SU-DHL-6 (cell line): ENCODE measurements at regions not wholly inside any gene's neighbourhood (a gene's known extent, or its start where the extent isn't known, plus 50 kb on each side); places are given as distances from the start of the nearest gene placed in this dataset.

Experiments
- H2AFZ ChIP-seq: fragments of 200-600 bp; sonication (generic); 2 replicates; pipeline ENCODE4 v1.6.1; 2014; ENCODE audit warnings: low read depth, mild to moderate bottlenecking, moderate library complexity, mixed read lengths, antibody characterized with exemption, low read length; ENCODE audit not compliant: severe bottlenecking
- H3F3A ChIP-seq: fragments of 200-600 bp; shearing (Covaris generic); 2 replicates; pipeline ENCODE4 v1.6.0; 2016; ENCODE audit warnings: antibody characterized with exemption, mild to moderate bottlenecking; ENCODE audit not compliant: insufficient read depth
- H3K27ac ChIP-seq: fragments of 200-600 bp; sonication (generic); 2 replicates; pipeline ENCODE4 v1.5.1; 2016; ENCODE audit warnings: low read depth, mild to moderate bottlenecking, low read length, moderate library complexity, mixed read lengths
- H3K27me3 ChIP-seq: fragments of 200-600 bp; sonication (generic), shearing (Covaris generic); 2 replicates; pipeline ENCODE4 v1.6.0; 2014; ENCODE audit warnings: mild to moderate bottlenecking, low read length
- H3K36me3 ChIP-seq: fragments of 200-600 bp; sonication (generic); 2 replicates; pipeline ENCODE4 v1.6.1; 2014; ENCODE audit warnings: mild to moderate bottlenecking, low read length, mixed read lengths
- H3K4me2 ChIP-seq: fragments of 300-600, 200-600 bp; shearing (Covaris generic), sonication (generic); 2 replicates; pipeline ENCODE4 v1.6.0; 2014; ENCODE audit warnings: low read length, low read depth, mild to moderate bottlenecking; ENCODE audit not compliant: poor library complexity, severe bottlenecking
- H3K4me3 ChIP-seq: fragments of 200-600 bp; sonication (generic); 2 replicates; pipeline ENCODE4 v1.5.1; 2014; ENCODE audit warnings: antibody characterized with exemption, low read length, mild to moderate bottlenecking, mixed read lengths; ENCODE audit not compliant: insufficient read depth, poor library complexity, severe bottlenecking
- H3K79me2 ChIP-seq: fragments of 200-600 bp; sonication (generic); 2 replicates; pipeline ENCODE4 v1.6.1; 2014; ENCODE audit warnings: mild to moderate bottlenecking, low read length, moderate library complexity; ENCODE audit not compliant: insufficient read depth
- H3K9ac ChIP-seq: fragments of 200-600 bp; sonication (generic); 2 replicates; pipeline ENCODE4 v1.7.0; 2014; ENCODE audit warnings: mild to moderate bottlenecking, low read length
- H3K9me2 ChIP-seq: fragments of 200-600 bp; sonication (generic); replicated peaks from 2 replicates; pipeline ENCODE4 v1.6.1; 2014; ENCODE audit warnings: low read length; ENCODE audit not compliant: insufficient read depth
- H3K9me3 ChIP-seq: fragments of 200-600 bp; sonication (generic); 2 replicates; pipeline ENCODE4 v1.6.1; 2014; ENCODE audit warnings: low read length, mixed read lengths; ENCODE audit not compliant: insufficient read depth
- H4K20me1 ChIP-seq: fragments of 200-600 bp; sonication (generic); 2 replicates; pipeline ENCODE4 v1.6.1; 2014; ENCODE audit warnings: low read depth, mild to moderate bottlenecking, antibody characterized with exemption, low read length, moderate library complexity, mixed read lengths
- EZH2phosphoT487 ChIP-seq: fragments of 200-600 bp; sonication (generic), shearing (Covaris generic); conservative IDR thresholded peaks from 2 replicates; pipeline ENCODE4 v1.6.1; 2018; ENCODE audit warnings: mild to moderate bottlenecking, antibody characterized with exemption, low read length, moderate library complexity, mixed read lengths
- TF ChIP-seq, protein P1 (sequence below): fragments of 200-600 bp; sonication (generic); IDR thresholded peaks from one replicate; pipeline ENCODE4 v1.5.1; 2017; ENCODE audit warnings: antibody characterized with exemption, mild to moderate bottlenecking, low read length, moderate library complexity; ENCODE audit not compliant: insufficient read depth, poor library complexity, severe bottlenecking

DNA sequence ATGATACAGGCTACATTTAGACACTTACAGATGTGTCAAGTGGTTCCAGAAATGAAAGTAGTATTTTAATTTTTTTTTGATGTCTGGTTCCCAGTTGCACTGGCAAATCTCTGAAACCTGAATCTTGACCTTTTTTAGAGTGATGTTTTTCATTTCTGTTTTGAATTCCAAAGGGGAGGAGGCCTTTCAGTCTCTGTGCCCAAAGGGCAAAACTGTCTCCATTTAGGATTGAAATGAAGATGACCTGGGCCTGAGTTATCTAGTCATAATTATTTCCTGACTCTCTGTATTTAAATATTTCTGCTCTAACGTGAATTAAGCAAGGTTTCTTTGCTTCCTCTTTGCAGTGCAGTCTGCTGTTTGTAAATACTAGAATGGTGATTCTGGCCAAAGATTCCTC lies 252.9 kb upstream of the ZFP64 start:
- H3K4me2 ChIP-seq: no peak overlapping the region
- H3F3A ChIP-seq: no peaks in the 10 kb centered on the region
- no peak overlapping the region for H2AFZ ChIP-seq
- H3K36me3 ChIP-seq: no peaks in the 10 kb centered on the region
- no peaks in the 10 kb centered on the region for H4K20me1 ChIP-seq
- H3K9ac ChIP-seq: no peak overlapping the region
- no peaks in the 10 kb centered on the region for H3K79me2 ChIP-seq
- no peaks in the 10 kb centered on the region for H3K9me2 ChIP-seq
- H3K9me3 ChIP-seq: no peaks in the 10 kb centered on the region
- no peak overlapping the region for H3K27ac ChIP-seq
- H3K27me3 ChIP-seq: no peaks in the 10 kb centered on the region
- no peak overlapping the region for H3K4me3 ChIP-seq
- TF ChIP-seq EZH2phosphoT487: no peak
- TF ChIP-seq, protein P1, sequence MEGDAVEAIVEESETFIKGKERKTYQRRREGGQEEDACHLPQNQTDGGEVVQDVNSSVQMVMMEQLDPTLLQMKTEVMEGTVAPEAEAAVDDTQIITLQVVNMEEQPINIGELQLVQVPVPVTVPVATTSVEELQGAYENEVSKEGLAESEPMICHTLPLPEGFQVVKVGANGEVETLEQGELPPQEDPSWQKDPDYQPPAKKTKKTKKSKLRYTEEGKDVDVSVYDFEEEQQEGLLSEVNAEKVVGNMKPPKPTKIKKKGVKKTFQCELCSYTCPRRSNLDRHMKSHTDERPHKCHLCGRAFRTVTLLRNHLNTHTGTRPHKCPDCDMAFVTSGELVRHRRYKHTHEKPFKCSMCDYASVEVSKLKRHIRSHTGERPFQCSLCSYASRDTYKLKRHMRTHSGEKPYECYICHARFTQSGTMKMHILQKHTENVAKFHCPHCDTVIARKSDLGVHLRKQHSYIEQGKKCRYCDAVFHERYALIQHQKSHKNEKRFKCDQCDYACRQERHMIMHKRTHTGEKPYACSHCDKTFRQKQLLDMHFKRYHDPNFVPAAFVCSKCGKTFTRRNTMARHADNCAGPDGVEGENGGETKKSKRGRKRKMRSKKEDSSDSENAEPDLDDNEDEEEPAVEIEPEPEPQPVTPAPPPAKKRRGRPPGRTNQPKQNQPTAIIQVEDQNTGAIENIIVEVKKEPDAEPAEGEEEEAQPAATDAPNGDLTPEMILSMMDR: no peak

DNA sequence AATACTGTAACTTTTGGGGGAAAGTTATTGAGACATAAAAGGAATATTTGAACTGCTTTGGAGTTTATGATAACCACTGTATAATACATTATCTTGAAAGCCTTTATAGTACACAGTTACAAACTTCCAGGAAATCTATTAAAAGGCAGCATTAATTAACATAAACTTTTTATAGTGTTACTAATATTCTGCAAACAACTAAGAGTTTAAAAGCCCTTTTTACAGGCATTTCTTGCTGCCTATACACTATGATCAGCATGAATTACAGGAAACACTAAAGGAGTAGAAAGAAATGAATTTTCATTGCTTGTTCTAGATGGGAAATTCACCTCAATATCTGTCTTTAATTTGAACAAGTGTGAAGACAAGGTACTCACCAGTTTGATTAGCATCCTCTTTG lies 252.3 kb upstream of the ZFP64 start:
- Histone ChIP-seq H2AFZ (no peak overlapping the region), H3K27me3 (no peaks in the 10 kb centered on the region), H3K79me2 (no peaks in the 10 kb centered on the region), H3K36me3 (no peaks in the 10 kb centered on the region), H3K4me3 (no peak overlapping the region), H3K9me3 (no peaks in the 10 kb centered on the region), H3K9ac (no peak overlapping the region), H4K20me1 (no peaks in the 10 kb centered on the region), H3K27ac (no peak overlapping the region), H3K4me2 (no peak overlapping the region), H3F3A (no peaks in the 10 kb centered on the region), H3K9me2 (no peaks in the 10 kb centered on the region)
- TF ChIP-seq, protein P1: no peak
- TF ChIP-seq EZH2phosphoT487: no peak

DNA sequence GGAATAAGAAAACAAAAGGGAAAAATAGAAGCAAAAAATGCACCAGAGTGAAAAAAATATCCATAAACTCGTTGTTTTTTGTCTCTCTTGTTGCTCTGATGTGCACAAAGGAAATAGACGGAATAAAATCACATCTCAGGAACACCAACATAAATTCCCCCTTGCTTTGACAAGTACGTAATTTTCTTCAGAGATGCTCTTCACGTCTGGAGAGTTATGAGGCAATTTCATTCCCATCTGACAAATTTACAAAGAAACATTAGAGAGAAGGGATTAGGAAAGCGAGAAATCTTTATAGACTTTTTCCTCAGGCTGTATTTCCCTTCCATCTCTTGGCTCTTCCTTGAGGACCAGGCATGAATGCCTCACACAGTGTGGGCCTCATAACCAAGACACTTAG lies 250.1 kb upstream of the ZFP64 start:
- H3F3A ChIP-seq: no peaks in the 10 kb centered on the region
- H3K27me3 ChIP-seq: no peaks in the 10 kb centered on the region
- H3K27ac ChIP-seq: no peak overlapping the region
- H4K20me1 ChIP-seq: no peaks in the 10 kb centered on the region
- no peaks in the 10 kb centered on the region for H3K9me3 ChIP-seq
- no peak overlapping the region for H3K9ac ChIP-seq
- H3K79me2 ChIP-seq: no peaks in the 10 kb centered on the region
- H3K4me2 ChIP-seq: no peak overlapping the region
- H3K4me3 ChIP-seq: no peak overlapping the region
- no peak overlapping the region for H2AFZ ChIP-seq
- no peaks in the 10 kb centered on the region for H3K36me3 ChIP-seq
- TF ChIP-seq, protein P1: no peak
- no peak for TF ChIP-seq EZH2phosphoT487
- no peaks in the 10 kb centered on the region for H3K9me2 ChIP-seq

DNA sequence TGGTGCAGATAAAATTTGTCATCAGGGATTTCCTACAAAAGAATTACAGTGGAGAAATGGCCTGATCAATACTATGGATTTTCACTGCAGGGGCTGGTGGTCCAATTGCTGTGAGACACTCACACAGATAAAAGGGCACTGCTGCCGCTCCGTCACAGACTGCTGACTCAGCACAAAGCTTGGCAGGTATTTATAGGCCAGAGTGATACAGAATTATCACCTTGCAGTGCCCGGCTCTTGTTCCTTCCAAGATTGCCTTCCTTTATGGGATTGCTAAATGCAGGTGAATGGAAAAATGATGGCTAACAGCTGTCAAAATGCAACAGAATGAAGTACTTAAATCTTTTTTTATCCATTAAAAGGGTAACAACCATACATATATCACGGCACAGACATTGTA lies 247.8 kb upstream of the ZFP64 start:
- no peaks in the 10 kb centered on the region for H3K79me2 ChIP-seq
- H4K20me1 ChIP-seq: no peaks in the 10 kb centered on the region

More for the DNA sequence above, 247.8 kb upstream of the ZFP64 start:
- Histone ChIP-seq H3K4me2 (no peak overlapping the region), H3K9me2 (no peaks in the 10 kb centered on the region), H3K9me3 (no peaks in the 10 kb centered on the region), H3K9ac (no peak overlapping the region), H3K4me3 (no peak overlapping the region), H3K36me3 (no peaks in the 10 kb centered on the region), H2AFZ (no peak overlapping the region), H3K27me3 (no peaks in the 10 kb centered on the region), H3F3A (no peaks in the 10 kb centered on the region), H3K27ac (no peak overlapping the region)
- TF ChIP-seq, protein P1: no peak
